RWPE1 (cell line): ENCODE measurements at regions not wholly inside any gene's neighbourhood (a gene's known extent, or its start where the extent isn't known, plus 50 kb on each side); places are given as distances from the start of the nearest gene placed in this dataset.

ENCODE experiments used
- CTCF ChIA-PET: fragments of 350-600 bp; sonication (Branson Sonifier 250); formaldehyde crosslinking; extraction: SDS; loops from one replicate; lab custom pipeline; 2021; lab: Yijun Ruan, JAX
- POLR2A ChIA-PET: fragments of 400-600 bp; formaldehyde crosslinking; extraction: SDS; loops from one replicate; lab custom pipeline; 2020; ENCODE audit warnings: antibody characterized with exemption; ENCODE audit not compliant: low non-redundant PET; lab: Yijun Ruan, JAX
- DNase-seq: peaks from one replicate; pipeline ENCODE4 v3.0.0; 2012; ENCODE audit warnings: low spot score
- H3K27ac ChIP-seq: fragments of 450-650 bp; 2 replicates; pipeline ENCODE4 v1.5.1; 2017
- TF ChIP-seq, protein P1 (sequence below): fragments of 450-650 bp; conservative IDR thresholded peaks from 2 replicates; pipeline ENCODE4 v1.5.1; 2017; ENCODE audit warnings: low read depth, mild to moderate bottlenecking

DNA sequence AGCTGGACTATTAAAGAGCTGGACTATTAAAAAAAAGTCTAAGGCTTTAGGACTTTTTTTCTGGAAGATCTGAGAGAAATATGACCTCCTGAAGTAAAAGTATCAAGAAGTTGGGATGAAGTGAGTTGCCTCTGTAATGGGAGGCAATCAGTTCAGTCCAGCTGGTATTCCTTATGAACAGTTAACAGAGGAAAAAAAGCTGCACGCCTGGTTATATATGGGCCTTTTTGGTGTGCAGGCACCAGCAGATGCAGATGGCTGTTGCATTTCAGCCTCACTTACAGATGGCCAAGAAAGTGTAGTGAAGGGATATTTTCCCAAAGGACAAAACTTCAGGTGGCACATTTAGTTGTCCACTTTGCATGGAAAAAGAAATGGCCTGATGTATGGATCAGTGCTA lies 70.3 kb upstream of the ELOVL5 start:
- DNase-seq: no peak
- CTCF ChIA-PET: interaction anchor here (0.6 kb wide), 1 partner anchor 235 kb away, joined by 6 read pairs; no protein-coding TSS in a partner anchor
- TF ChIP-seq, protein P1, sequence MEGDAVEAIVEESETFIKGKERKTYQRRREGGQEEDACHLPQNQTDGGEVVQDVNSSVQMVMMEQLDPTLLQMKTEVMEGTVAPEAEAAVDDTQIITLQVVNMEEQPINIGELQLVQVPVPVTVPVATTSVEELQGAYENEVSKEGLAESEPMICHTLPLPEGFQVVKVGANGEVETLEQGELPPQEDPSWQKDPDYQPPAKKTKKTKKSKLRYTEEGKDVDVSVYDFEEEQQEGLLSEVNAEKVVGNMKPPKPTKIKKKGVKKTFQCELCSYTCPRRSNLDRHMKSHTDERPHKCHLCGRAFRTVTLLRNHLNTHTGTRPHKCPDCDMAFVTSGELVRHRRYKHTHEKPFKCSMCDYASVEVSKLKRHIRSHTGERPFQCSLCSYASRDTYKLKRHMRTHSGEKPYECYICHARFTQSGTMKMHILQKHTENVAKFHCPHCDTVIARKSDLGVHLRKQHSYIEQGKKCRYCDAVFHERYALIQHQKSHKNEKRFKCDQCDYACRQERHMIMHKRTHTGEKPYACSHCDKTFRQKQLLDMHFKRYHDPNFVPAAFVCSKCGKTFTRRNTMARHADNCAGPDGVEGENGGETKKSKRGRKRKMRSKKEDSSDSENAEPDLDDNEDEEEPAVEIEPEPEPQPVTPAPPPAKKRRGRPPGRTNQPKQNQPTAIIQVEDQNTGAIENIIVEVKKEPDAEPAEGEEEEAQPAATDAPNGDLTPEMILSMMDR: no peak
- no peak overlapping the region for H3K27ac ChIP-seq
- POLR2A ChIA-PET: no interaction called here

- ChIA-PET CTCF (interaction anchor here (0.6 kb wide), 1 partner anchor 122 kb away, joined by 4 read pairs; no protein-coding TSS in a partner anchor), POLR2A (no interaction called here)
- DNase-seq: no peak
- no peak overlapping the region for H3K27ac ChIP-seq
- TF ChIP-seq, protein P1: no peak
Measured at GRCh38 chr6:53418288-53418687, 69.5 kb upstream of the ELOVL5 start.

GRCh38 chr6:53417141-53417540 lies 68.4 kb upstream of the ELOVL5 start:
- POLR2A ChIA-PET: no interaction called here
- CTCF ChIA-PET: no interaction called here
- TF ChIP-seq, protein P1: no peak
- no peak overlapping the region for H3K27ac ChIP-seq
- DNase-seq: no peak

DNA sequence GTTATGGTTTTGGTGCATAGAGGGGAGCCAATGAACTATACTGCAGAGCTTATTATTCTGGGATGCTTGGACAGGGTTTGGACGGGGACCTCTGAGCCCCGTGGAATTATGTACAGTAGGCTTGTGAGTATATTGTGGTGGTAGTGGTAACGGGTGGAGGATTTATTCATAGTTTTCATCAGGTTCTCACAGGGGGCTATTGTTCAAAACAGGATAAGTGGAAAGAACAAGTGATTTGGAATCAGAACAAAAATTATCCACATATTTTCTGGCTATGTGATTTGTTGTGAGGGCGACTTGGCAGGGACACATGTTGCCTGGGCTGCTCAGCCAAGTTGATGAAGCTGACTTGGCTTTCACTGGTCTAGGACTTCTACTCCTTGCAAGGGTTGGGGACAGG lies 64.6 kb upstream of the ELOVL5 start:
- POLR2A ChIA-PET: no interaction called here
- TF ChIP-seq, protein P1: no peak
- CTCF ChIA-PET: no interaction called here
- DNase-seq: no peak
- H3K27ac ChIP-seq: no peak overlapping the region

DNA sequence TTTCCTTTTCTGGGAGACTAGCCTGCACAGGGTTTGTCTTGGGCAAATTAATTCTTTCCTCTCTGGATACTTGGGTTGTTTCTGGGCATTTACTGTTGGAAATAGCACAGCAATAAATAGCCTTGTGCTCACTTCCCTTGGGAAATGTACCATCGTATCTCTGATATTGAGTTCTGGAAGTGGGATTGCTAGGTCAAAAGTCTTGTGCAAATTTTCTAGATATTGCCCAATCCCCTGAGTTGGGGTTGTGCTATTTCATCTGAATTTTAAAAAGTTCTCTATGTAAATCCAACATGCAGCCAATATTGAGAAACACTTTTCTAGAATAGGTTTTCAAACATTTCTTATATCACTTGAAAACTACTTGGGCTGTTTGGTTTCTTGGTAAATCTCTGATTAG lies 64.0 kb upstream of the ELOVL5 start:
- CTCF ChIA-PET: no interaction called here
- POLR2A ChIA-PET: no interaction called here

DNA sequence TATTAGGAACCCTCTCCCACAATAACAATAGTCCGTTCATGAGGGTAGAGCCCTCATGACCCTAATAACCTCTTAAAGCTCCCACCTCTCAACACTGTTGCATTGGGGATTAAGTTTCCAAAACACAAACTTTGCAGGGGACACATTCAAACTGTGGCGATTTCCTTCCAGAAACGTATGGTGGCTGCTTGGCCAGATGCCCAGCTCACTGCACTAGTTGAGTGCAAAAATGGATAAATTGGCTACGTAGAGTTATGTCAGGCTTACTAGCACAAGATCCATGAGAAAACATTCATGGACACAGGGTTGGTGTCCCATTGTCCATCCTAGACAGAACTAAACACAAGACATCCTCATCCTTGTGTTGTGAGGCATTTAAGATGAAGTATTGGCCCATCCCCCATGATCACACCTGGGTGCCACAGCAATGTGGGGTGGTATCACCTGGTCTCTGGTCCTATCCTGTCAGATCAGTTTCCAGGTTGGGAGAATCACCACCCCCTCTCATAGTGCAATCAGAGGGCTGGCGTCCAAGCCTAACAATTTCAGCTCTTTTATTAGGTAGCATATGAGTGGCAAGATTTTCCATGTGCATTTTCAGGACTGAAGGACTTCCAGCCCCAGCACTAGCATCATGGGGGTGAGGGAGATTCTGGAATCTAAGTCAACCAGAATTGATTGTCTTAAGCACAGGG lies 63.4 kb upstream of the ELOVL5 start:
- CTCF ChIA-PET: interaction anchor here (0.5 kb wide), 1 partner anchor 698 kb away, joined by 4 read pairs; no protein-coding TSS in a partner anchor
- TF ChIP-seq, protein P1: no peak
- DNase-seq: no peak
- no peak overlapping the region for H3K27ac ChIP-seq
- POLR2A ChIA-PET: no interaction called here

More for the DNA sequence above, 64.0 kb upstream of the ELOVL5 start:
- DNase-seq: no peak
- H3K27ac ChIP-seq: no peak overlapping the region
- TF ChIP-seq, protein P1: no peak
